ENCODE measurements at regions not wholly inside any gene's neighbourhood (a gene's known extent, or its start where the extent isn't known, plus 50 kb on each side); places are given as distances from the start of the nearest gene placed in this dataset.
"Not testable (repeated sequence)": the region's sequence is repeated elsewhere in the genome, so short reads cannot be mapped to it uniquely, and the experiment has no call there.

- Mint-ChIP-seq H3K36me3 (ENCODE audit: insufficient read depth) (no peaks in the 10 kb centered on the region), H3K4me3 (no peak overlapping the region), H3K27me3 (peaks cover 29 to 64% of the 10 kb centered on the region in 2 donors), H3K27ac (no peak overlapping the region), H3K4me1 (ENCODE audit: low read depth in 2 of 2) (no peaks in the 10 kb centered on the region), H3K9me3 (no peaks in the 10 kb centered on the region)
- ATAC-seq (replicated peaks) = no peak
- no peak for DNase-seq
Measured at GRCh38 chr1:9435153-9435636, 104.1 kb upstream of the SLC25A33 start.

- Mint-ChIP-seq H3K4me3 (no peak overlapping the region), H3K27ac (no peak overlapping the region), H3K4me1 (ENCODE audit: low read depth in 2 of 2) (no peaks in the 10 kb centered on the region), H3K27me3 (peaks cover 33 to 73% of the 10 kb centered on the region in 2 donors), H3K36me3 (ENCODE audit: insufficient read depth) (no peaks in the 10 kb centered on the region), H3K9me3 (no peaks in the 10 kb centered on the region)
- ATAC-seq (replicated peaks) (no peak), DNase-seq (no peak)
Measured at GRCh38 chr1:9435854-9436640, 103.2 kb upstream of the SLC25A33 start.

GRCh38 chr1:9437961-9438430 lies 101.3 kb upstream of the SLC25A33 start:
- no peak overlapping the region for H3K27ac Mint-ChIP-seq
- H3K27me3 Mint-ChIP-seq = peaks cover 46 to 78% of the 10 kb centered on the region in 2 donors
- no peak overlapping the region for H3K4me3 Mint-ChIP-seq
- no peaks in the 10 kb centered on the region for H3K4me1 Mint-ChIP-seq (ENCODE audit: low read depth in 2 of 2)
- H3K36me3 Mint-ChIP-seq (ENCODE audit: insufficient read depth) = no peaks in the 10 kb centered on the region
- no peaks in the 10 kb centered on the region for H3K9me3 Mint-ChIP-seq
- no peak for ATAC-seq (replicated peaks)
- no peak for DNase-seq

- Mint-ChIP-seq H3K9me3 (no peaks in the 10 kb centered on the region), H3K36me3 (ENCODE audit: insufficient read depth) (no peaks in the 10 kb centered on the region), H3K4me3 (no peak overlapping the region), H3K27ac (no peak overlapping the region), H3K27me3 (peaks cover 50 to 81% of the 10 kb centered on the region in 2 donors), H3K4me1 (ENCODE audit: low read depth in 2 of 2) (no peaks in the 10 kb centered on the region)
- DNase-seq (no peak), ATAC-seq (replicated peaks) (no peak)
Measured at GRCh38 chr1:9438431-9439073, 100.7 kb upstream of the SLC25A33 start.

- H3K27me3 Mint-ChIP-seq = peaks cover 50 to 82% of the 10 kb centered on the region in 2 donors
- H3K4me1 Mint-ChIP-seq (ENCODE audit: low read depth in 2 of 2) = no peaks in the 10 kb centered on the region
- no peak overlapping the region for H3K4me3 Mint-ChIP-seq
- H3K36me3 Mint-ChIP-seq (ENCODE audit: insufficient read depth) = no peaks in the 10 kb centered on the region
- ATAC-seq (replicated peaks) = no peak
- H3K9me3 Mint-ChIP-seq = no peaks in the 10 kb centered on the region
- no peak for DNase-seq
- H3K27ac Mint-ChIP-seq = no peak overlapping the region
Measured at GRCh38 chr1:9439074-9439761, 100.0 kb upstream of the SLC25A33 start.

GRCh38 chr1:9440261-9440660 lies 99.0 kb upstream of the SLC25A33 start:
- DNase-seq = no peak
- no peak overlapping the region for H3K4me3 Mint-ChIP-seq
- H3K27ac Mint-ChIP-seq = no peak overlapping the region
- H3K27me3 Mint-ChIP-seq = peaks cover 50 to 72% of the 10 kb centered on the region in 2 donors
- H3K36me3 Mint-ChIP-seq (ENCODE audit: insufficient read depth) = no peaks in the 10 kb centered on the region
- no peaks in the 10 kb centered on the region for H3K4me1 Mint-ChIP-seq (ENCODE audit: low read depth in 2 of 2)
- no peaks in the 10 kb centered on the region for H3K9me3 Mint-ChIP-seq
- ATAC-seq (replicated peaks) = no peak

- Mint-ChIP-seq H3K9me3 (no peaks in the 10 kb centered on the region), H3K4me1 (ENCODE audit: low read depth in 2 of 2) (no peaks in the 10 kb centered on the region), H3K27ac (no peak overlapping the region), H3K4me3 (no peak overlapping the region), H3K36me3 (ENCODE audit: insufficient read depth) (no peaks in the 10 kb centered on the region), H3K27me3 (peaks cover 46 to 67% of the 10 kb centered on the region in 2 donors)
- ATAC-seq (replicated peaks) (no peak), DNase-seq (no peak)
Measured at GRCh38 chr1:9440763-9441194, 98.5 kb upstream of the SLC25A33 start.

- DNase-seq (no peak), ATAC-seq (replicated peaks) (no peak)
- H3K27me3 Mint-ChIP-seq = peaks cover 45 to 67% of the 10 kb centered on the region in 2 donors
- H3K4me3 Mint-ChIP-seq = no peak overlapping the region
- no peaks in the 10 kb centered on the region for H3K4me1 Mint-ChIP-seq (ENCODE audit: low read depth in 2 of 2)
- no peak overlapping the region for H3K27ac Mint-ChIP-seq
- H3K36me3 Mint-ChIP-seq (ENCODE audit: insufficient read depth) = no peaks in the 10 kb centered on the region
- H3K9me3 Mint-ChIP-seq = no peaks in the 10 kb centered on the region
Measured at GRCh38 chr1:9441451-9442133, 97.7 kb upstream of the SLC25A33 start.

- peaks cover 49 to 73% of the 10 kb centered on the region in 2 donors for H3K27me3 Mint-ChIP-seq
- H3K36me3 Mint-ChIP-seq (ENCODE audit: insufficient read depth) = no peaks in the 10 kb centered on the region
- ATAC-seq (replicated peaks) (no peak), DNase-seq (no peak)
- no peak overlapping the region for H3K4me3 Mint-ChIP-seq
- H3K4me1 Mint-ChIP-seq (ENCODE audit: low read depth in 2 of 2) = no peaks in the 10 kb centered on the region
- H3K27ac Mint-ChIP-seq = no peak overlapping the region
- H3K9me3 Mint-ChIP-seq = no peaks in the 10 kb centered on the region
Measured at GRCh38 chr1:9442278-9442846, 96.9 kb upstream of the SLC25A33 start.

- Mint-ChIP-seq H3K36me3 (ENCODE audit: insufficient read depth) (no peaks in the 10 kb centered on the region), H3K27ac (no peak overlapping the region), H3K9me3 (no peaks in the 10 kb centered on the region), H3K4me1 (ENCODE audit: low read depth in 2 of 2) (no peaks in the 10 kb centered on the region), H3K27me3 (peaks cover 43 to 73% of the 10 kb centered on the region in 2 donors), H3K4me3 (no peak overlapping the region)
- ATAC-seq (replicated peaks) (no peak), DNase-seq (no peak)
Measured at GRCh38 chr1:9442986-9443385, 96.3 kb upstream of the SLC25A33 start.

GRCh38 chr1:9443913-9444445 lies 95.3 kb upstream of the SLC25A33 start:
- Mint-ChIP-seq H3K9me3 (no peaks in the 10 kb centered on the region), H3K36me3 (ENCODE audit: insufficient read depth) (no peaks in the 10 kb centered on the region), H3K4me1 (ENCODE audit: low read depth in 2 of 2) (no peaks in the 10 kb centered on the region), H3K27me3 (peaks cover 39 to 74% of the 10 kb centered on the region in 2 donors), H3K27ac (no peak overlapping the region), H3K4me3 (no peak overlapping the region)
- DNase-seq = no peak
- ATAC-seq (replicated peaks) = no peak

GRCh38 chr1:9444532-9444931 lies 94.7 kb upstream of the SLC25A33 start:
- DNase-seq (no peak), ATAC-seq (replicated peaks) (no peak)
- H3K27ac Mint-ChIP-seq = no peak overlapping the region
- H3K27me3 Mint-ChIP-seq = peaks cover 33 to 71% of the 10 kb centered on the region in 2 donors
- no peaks in the 10 kb centered on the region for H3K36me3 Mint-ChIP-seq (ENCODE audit: insufficient read depth)
- no peaks in the 10 kb centered on the region for H3K4me1 Mint-ChIP-seq (ENCODE audit: low read depth in 2 of 2)
- H3K9me3 Mint-ChIP-seq = no peaks in the 10 kb centered on the region
- no peak overlapping the region for H3K4me3 Mint-ChIP-seq

GRCh38 chr1:9445081-9445480 lies 94.2 kb upstream of the SLC25A33 start:
- H3K27ac Mint-ChIP-seq; H3K4me1 Mint-ChIP-seq (ENCODE audit: low read depth in 2 of 2): not testable (repeated sequence)
- H3K27me3 Mint-ChIP-seq = peaks cover 29 to 72% of the 10 kb centered on the region in 2 donors

More at GRCh38 chr1:9445081-9445480, 94.2 kb upstream of the SLC25A33 start:
- H3K36me3 Mint-ChIP-seq (ENCODE audit: insufficient read depth); ATAC-seq (replicated peaks); DNase-seq; H3K9me3 Mint-ChIP-seq; H3K4me3 Mint-ChIP-seq: not testable (repeated sequence)

Measured in effector memory CD8-positive, alpha-beta T cell (primary cell).